Body of pancreas (tissue), 4 donors: ENCODE measurements at regions not wholly inside any gene's neighbourhood (a gene's known extent, or its start where the extent isn't known, plus 50 kb on each side); places are given as distances from the start of the nearest gene placed in this dataset.

Experiments used
- POLR2A ChIP-seq, 3 donors: fragments of 450-650 bp; IDR thresholded peaks; one replicate each; pipeline ENCODE4 v1.6.1; 2016; ENCODE audit warnings: antibody characterized with exemption in 3 of 3, mild to moderate bottlenecking in 2 of 3
- TF ChIP-seq, protein P1 (sequence below), 7 experiments: fragments of 450-650 bp in 4 of 7; fragments of 200-600 bp in 3 of 7; sonication (generic) in 3 of 7; IDR thresholded peaks; one replicate each; pipeline ENCODE4 v1.5.1; 2016 to 2019; ENCODE audit warnings: antibody characterized with exemption in 7 of 7

DNA sequence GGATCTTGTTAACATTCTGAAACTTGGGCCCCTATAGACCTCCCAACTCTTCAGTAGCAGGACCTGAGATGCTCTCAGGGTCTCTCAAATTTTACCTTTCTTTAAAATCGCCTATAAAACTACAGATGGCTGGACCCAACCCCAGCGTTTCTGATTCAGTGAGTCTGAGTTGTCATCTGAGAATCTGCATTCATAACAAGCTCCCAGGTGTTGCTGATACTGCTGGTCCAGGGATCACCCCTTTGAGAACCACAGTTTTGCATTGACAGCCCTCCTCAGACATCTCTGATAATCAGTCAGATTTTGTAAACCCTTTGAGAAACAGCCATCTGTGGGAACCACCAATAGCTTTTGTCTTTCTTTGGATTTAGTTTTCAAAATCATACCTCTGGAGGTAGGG lies 315.8 kb downstream of the CYRIA start:
- TF ChIP-seq, protein P1, sequence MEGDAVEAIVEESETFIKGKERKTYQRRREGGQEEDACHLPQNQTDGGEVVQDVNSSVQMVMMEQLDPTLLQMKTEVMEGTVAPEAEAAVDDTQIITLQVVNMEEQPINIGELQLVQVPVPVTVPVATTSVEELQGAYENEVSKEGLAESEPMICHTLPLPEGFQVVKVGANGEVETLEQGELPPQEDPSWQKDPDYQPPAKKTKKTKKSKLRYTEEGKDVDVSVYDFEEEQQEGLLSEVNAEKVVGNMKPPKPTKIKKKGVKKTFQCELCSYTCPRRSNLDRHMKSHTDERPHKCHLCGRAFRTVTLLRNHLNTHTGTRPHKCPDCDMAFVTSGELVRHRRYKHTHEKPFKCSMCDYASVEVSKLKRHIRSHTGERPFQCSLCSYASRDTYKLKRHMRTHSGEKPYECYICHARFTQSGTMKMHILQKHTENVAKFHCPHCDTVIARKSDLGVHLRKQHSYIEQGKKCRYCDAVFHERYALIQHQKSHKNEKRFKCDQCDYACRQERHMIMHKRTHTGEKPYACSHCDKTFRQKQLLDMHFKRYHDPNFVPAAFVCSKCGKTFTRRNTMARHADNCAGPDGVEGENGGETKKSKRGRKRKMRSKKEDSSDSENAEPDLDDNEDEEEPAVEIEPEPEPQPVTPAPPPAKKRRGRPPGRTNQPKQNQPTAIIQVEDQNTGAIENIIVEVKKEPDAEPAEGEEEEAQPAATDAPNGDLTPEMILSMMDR (IDR thresholded peaks at IDR 0.05): no peak
- TF ChIP-seq POLR2A (IDR thresholded peaks at IDR 0.05): no peak
